Calu3 (cell line): ENCODE measurements at regions not wholly inside any gene's neighbourhood (a gene's known extent, or its start where the extent isn't known, plus 50 kb on each side); places are given as distances from the start of the nearest gene placed in this dataset.
A peak's percentile ranks its signal among the peaks of the same experiment; 100 is the strongest.
"Not testable (repeated sequence)": the region's sequence is repeated elsewhere in the genome, so short reads cannot be mapped to it uniquely, and the experiment has no call there.

Source experiments
- BruUV-seq: library from RNA; stranded (reverse); fragments of 400-500 nt; replicated peaks from 2 replicates; lab custom pipeline; 2021; lab: Mats Ljungman, UMichigan
- CTCF ChIA-PET: fragments of 300-600 bp; sonication (Branson Sonifier 250); formaldehyde crosslinking; loops from one replicate; lab custom pipeline; 2022; ENCODE audit warnings: antibody characterized with exemption; lab: Charles Lee
- DNase-seq: peaks from one replicate; pipeline ENCODE4 v3.0.0; 2022
- H3K27ac Mint-ChIP-seq: one replicate; pipeline ENCODE4 v1.8.0; 2022; ENCODE audit warnings: mixed read lengths; ENCODE audit not compliant: unreplicated experiment
- H3K27me3 Mint-ChIP-seq: one replicate; pipeline ENCODE4 v1.8.0; 2022; ENCODE audit warnings: mixed read lengths; ENCODE audit not compliant: unreplicated experiment
- H3K36me3 Mint-ChIP-seq: one replicate; pipeline ENCODE4 v1.8.0; 2022; ENCODE audit warnings: mild to moderate bottlenecking, moderate library complexity, mixed read lengths; ENCODE audit not compliant: insufficient read depth, unreplicated experiment
- H3K4me1 Mint-ChIP-seq: one replicate; pipeline ENCODE4 v1.8.0; 2022; ENCODE audit warnings: mild to moderate bottlenecking, low read depth, mixed read lengths; ENCODE audit not compliant: unreplicated experiment
- H3K4me3 Mint-ChIP-seq: one replicate; pipeline ENCODE4 v1.8.0; 2022; ENCODE audit warnings: mild to moderate bottlenecking, low read depth, moderate library complexity, mixed read lengths; ENCODE audit not compliant: unreplicated experiment
- H3K9me3 Mint-ChIP-seq: one replicate; pipeline ENCODE4 v1.8.0; 2022; ENCODE audit warnings: low read depth, mixed read lengths; ENCODE audit not compliant: unreplicated experiment
- CTCF ChIP-seq: fragments of 200-600 bp; IDR thresholded peaks from one replicate; pipeline ENCODE4 v1.8.0; 2022; ENCODE audit warnings: antibody characterized with exemption; ENCODE audit not compliant: unreplicated experiment
- intact Hi-C: fragments of 100-400 bp; cut with micrococcal nuclease; formaldehyde crosslinking; loops from one replicate; pipeline ENCODE4 v1.10.0; 2022; ENCODE audit not compliant: unreplicated experiment

GRCh38 chr4:147287588-147287890 lies 193.4 kb upstream of the EDNRA start:
- intact Hi-C loops, result loop anchor here (2.0 kb wide), 1 partner anchor 127 kb away; no protein-coding TSS in a partner anchor
- no TSS peak for BruUV-seq
- Mint-ChIP-seq H3K27ac (peak overlapping the region; percentile 75), H3K4me1 (peaks cover 32% of the 10 kb centered on the region), H3K27me3 (no peaks in the 10 kb centered on the region), H3K36me3 (no peaks in the 10 kb centered on the region), H3K9me3 (no peaks in the 10 kb centered on the region), H3K4me3 (peak overlapping the region; percentile 20)
- TF ChIP-seq CTCF, result no peak
- CTCF ChIA-PET, result no interaction called here
- peak; percentile 45 for DNase-seq

- Mint-ChIP-seq H3K27me3 (no peaks in the 10 kb centered on the region), H3K36me3 (peaks cover 5% of the 10 kb centered on the region), H3K9me3 (no peaks in the 10 kb centered on the region), H3K27ac (peak overlapping the region; percentile 75), H3K4me3 (no peak overlapping the region), H3K4me1 (peaks cover 39% of the 10 kb centered on the region)
- no peak for TF ChIP-seq CTCF
- no peak for DNase-seq
- BruUV-seq, result no TSS peak
- CTCF ChIA-PET, result no interaction called here
- intact Hi-C loops, result no loop called here
These were observed 192.4 kb upstream of the EDNRA start for GRCh38 chr4:147288512-147288911.

GRCh38 chr4:147289181-147289580 lies 191.7 kb upstream of the EDNRA start:
- no peak overlapping the region for H3K27ac Mint-ChIP-seq
- no TSS peak for BruUV-seq
- peaks cover 5% of the 10 kb centered on the region for H3K36me3 Mint-ChIP-seq
- no peak for DNase-seq
- no peaks in the 10 kb centered on the region for H3K27me3 Mint-ChIP-seq
- H3K4me3 Mint-ChIP-seq, result no peak overlapping the region
- TF ChIP-seq CTCF, result no peak
- no peaks in the 10 kb centered on the region for H3K9me3 Mint-ChIP-seq
- intact Hi-C loops, result no loop called here
- peaks cover 44% of the 10 kb centered on the region for H3K4me1 Mint-ChIP-seq
- CTCF ChIA-PET, result no interaction called here

GRCh38 chr4:147292604-147293313 lies 188.1 kb upstream of the EDNRA start:
- Mint-ChIP-seq H3K9me3 (peaks cover 11% of the 10 kb centered on the region), H3K4me1 (peaks cover 33% of the 10 kb centered on the region), H3K27ac (peak overlapping the region; percentile 64), H3K4me3 (peak overlapping the region; percentile 41)
- CTCF ChIA-PET, result interaction anchor here (1.1 kb wide), 1 partner anchor 226 kb away, joined by 3 read pairs; no protein-coding TSS in a partner anchor
- not testable (repeated sequence) for H3K36me3 Mint-ChIP-seq, BruUV-seq, H3K27me3 Mint-ChIP-seq
- intact Hi-C loops, result loop anchor here (5.0 to 10.0 kb wide), 3 partner anchors 70 to 302 kb away; no protein-coding TSS in a partner anchor
- peak; percentile 75 for DNase-seq

DNA sequence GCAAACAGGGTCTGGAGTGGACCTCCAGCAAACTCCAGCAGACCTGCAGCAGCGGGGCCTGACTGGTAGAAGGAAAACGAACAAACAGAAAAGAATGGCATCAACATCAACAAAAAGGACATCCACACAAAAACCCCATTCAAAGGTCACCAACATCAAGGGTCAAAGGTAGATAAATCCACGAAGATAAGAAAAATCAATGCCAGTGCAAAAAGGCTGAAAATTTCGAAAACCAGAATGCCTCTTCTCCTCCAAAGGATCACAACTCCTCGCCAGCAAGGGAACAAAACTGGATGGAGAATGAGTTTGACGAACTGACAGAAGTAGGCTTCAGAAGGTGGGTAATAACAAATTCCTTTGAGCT lies 187.6 kb upstream of the EDNRA start:
- Mint-ChIP-seq H3K4me1 (peaks cover 27% of the 10 kb centered on the region), H3K27ac (peak overlapping the region; percentile 64), H3K4me3 (peak overlapping the region; percentile 41), H3K9me3 (peaks cover 11% of the 10 kb centered on the region)
- not testable (repeated sequence) for BruUV-seq, H3K27me3 Mint-ChIP-seq, H3K36me3 Mint-ChIP-seq, DNase-seq
- intact Hi-C loops, result loop anchor here (5.0 to 10.0 kb wide), 3 partner anchors 69 to 302 kb away; no protein-coding TSS in a partner anchor
- CTCF ChIA-PET, result interaction anchor here (1.1 kb wide), 1 partner anchor 225 kb away, joined by 3 read pairs; no protein-coding TSS in a partner anchor
